ENCODE measurements at regions not wholly inside any gene's neighbourhood (a gene's known extent, or its start where the extent isn't known, plus 50 kb on each side); places are given as distances from the start of the nearest gene placed in this dataset.

GRCh38 chr2:123648956-123649355 is 376.1 kb upstream of the CNTNAP5 start:
- Histone ChIP-seq H2AFZ (no peak overlapping the region), H3K36me3 (ENCODE audit: control insufficient read depth, insufficient read depth, low read length) (no peaks in the 10 kb centered on the region), H3K9me3 (ENCODE audit: control insufficient read depth, low read length) (no peaks in the 10 kb centered on the region), H3K4me3 (ENCODE audit: low read depth, low read length) (no peak overlapping the region), H3K27me3 (ENCODE audit: control insufficient read depth, insufficient read depth, low read length) (no peaks in the 10 kb centered on the region), H3K9ac (no peak overlapping the region), H3K4me1 (no peaks in the 10 kb centered on the region), H3K79me2 (no peaks in the 10 kb centered on the region), H3K4me2 (ENCODE audit: low read length) (no peak overlapping the region), H3K27ac (no peak overlapping the region)
- TF ChIP-seq CTCF (IDR thresholded peaks at IDR 0.05): no peak

GRCh38 chr2:123651151-123651550 is 373.9 kb upstream of the CNTNAP5 start:
- no peaks in the 10 kb centered on the region for H3K36me3 ChIP-seq (ENCODE audit: control insufficient read depth, insufficient read depth, low read length)
- no peak overlapping the region for H3K4me2 ChIP-seq (ENCODE audit: low read length)
- H3K4me3 ChIP-seq (ENCODE audit: low read depth, low read length): no peak overlapping the region
- no peaks in the 10 kb centered on the region for H3K4me1 ChIP-seq
- H3K9me3 ChIP-seq (ENCODE audit: control insufficient read depth, low read length): no peaks in the 10 kb centered on the region
- no peak for TF ChIP-seq CTCF (IDR thresholded peaks at IDR 0.05)
- no peaks in the 10 kb centered on the region for H3K27me3 ChIP-seq (ENCODE audit: control insufficient read depth, insufficient read depth, low read length)
- no peak overlapping the region for H3K27ac ChIP-seq
- no peak overlapping the region for H2AFZ ChIP-seq
- H3K79me2 ChIP-seq: no peaks in the 10 kb centered on the region
- no peak overlapping the region for H3K9ac ChIP-seq

GRCh38 chr2:123652320-123652719 is 372.8 kb upstream of the CNTNAP5 start:
- Histone ChIP-seq H3K9ac (no peak overlapping the region), H3K27ac (no peak overlapping the region), H3K9me3 (ENCODE audit: control insufficient read depth, low read length) (no peaks in the 10 kb centered on the region), H3K4me3 (ENCODE audit: low read depth, low read length) (no peak overlapping the region), H3K27me3 (ENCODE audit: control insufficient read depth, insufficient read depth, low read length) (no peaks in the 10 kb centered on the region), H3K4me1 (no peaks in the 10 kb centered on the region), H3K79me2 (no peaks in the 10 kb centered on the region), H3K36me3 (ENCODE audit: control insufficient read depth, insufficient read depth, low read length) (no peaks in the 10 kb centered on the region), H2AFZ (no peak overlapping the region), H3K4me2 (ENCODE audit: low read length) (no peak overlapping the region)
- TF ChIP-seq CTCF (IDR thresholded peaks at IDR 0.05): no peak

GRCh38 chr2:123656590-123656989 is 368.5 kb upstream of the CNTNAP5 start:
- H3K9ac ChIP-seq: no peak overlapping the region

More at GRCh38 chr2:123656590-123656989, 368.5 kb upstream of the CNTNAP5 start:
- H3K27ac ChIP-seq: no peak overlapping the region
- no peak for TF ChIP-seq CTCF (IDR thresholded peaks at IDR 0.05)
- no peaks in the 10 kb centered on the region for H3K79me2 ChIP-seq
- H3K4me3 ChIP-seq (ENCODE audit: low read depth, low read length): no peak overlapping the region
- H3K27me3 ChIP-seq (ENCODE audit: control insufficient read depth, insufficient read depth, low read length): no peaks in the 10 kb centered on the region
- no peaks in the 10 kb centered on the region for H3K4me1 ChIP-seq
- H2AFZ ChIP-seq: no peak overlapping the region
- no peak overlapping the region for H3K4me2 ChIP-seq (ENCODE audit: low read length)
- no peaks in the 10 kb centered on the region for H3K36me3 ChIP-seq (ENCODE audit: control insufficient read depth, insufficient read depth, low read length)
- H3K9me3 ChIP-seq (ENCODE audit: control insufficient read depth, low read length): no peaks in the 10 kb centered on the region

Data from parathyroid adenoma (tissue), 2 donors.